ENCODE measurements at regions not wholly inside any gene's neighbourhood (a gene's known extent, or its start where the extent isn't known, plus 50 kb on each side); places are given as distances from the start of the nearest gene placed in this dataset.

- no peak overlapping the region for H3K27ac ChIP-seq (ENCODE audit: low read depth, low read length)
- H3K14ac ChIP-seq (ENCODE audit: low read length) = no peak overlapping the region
- H3K4me1 ChIP-seq (ENCODE audit: control insufficient read depth in 1 of 2, insufficient read depth in 2 of 2, low read length in 2 of 2) = peaks cover 0 to 2% of the 10 kb centered on the region in 2 experiments
- DNase-seq = no peak
- peaks cover 2% of the 10 kb centered on the region for H3K9me3 ChIP-seq (ENCODE audit: insufficient read depth, low read depth, low read length)
- no peak overlapping the region for H2AFZ ChIP-seq (ENCODE audit: insufficient read depth, low read length, poor library complexity)
- H4K12ac ChIP-seq (ENCODE audit: low read depth, low read length) = no peak overlapping the region
- H3K4me3 ChIP-seq (ENCODE audit: low read depth, low read length) = no peak overlapping the region
- no peaks in the 10 kb centered on the region for H3K79me2 ChIP-seq (ENCODE audit: control insufficient read depth, insufficient read depth, low read length, poor library complexity)
- no peaks in the 10 kb centered on the region for H3K27me3 ChIP-seq (ENCODE audit: insufficient read depth, low read length)
- no peaks in the 10 kb centered on the region for H3K79me1 ChIP-seq (ENCODE audit: low read length)
- no CpG with 5 or more reads among the region's 1 CpG for WGBS (ENCODE audit: extremely low coverage, insufficient coverage, insufficient read length)
- no peak overlapping the region for H3K9ac ChIP-seq (ENCODE audit: low read length)
- H3K36me3 ChIP-seq (ENCODE audit: control insufficient read depth in 1 of 2, insufficient read depth in 2 of 2, low read length in 2 of 2) = no peaks in the 10 kb centered on the region
- no peak overlapping the region for H2BK5ac ChIP-seq (ENCODE audit: low read depth, low read length, poor library complexity)
- no peak overlapping the region for H3K4me2 ChIP-seq (ENCODE audit: low read length)
- no peak overlapping the region for H3K4ac ChIP-seq (ENCODE audit: low read depth, low read length)
- H2AK5ac ChIP-seq (ENCODE audit: low read length) = no peak overlapping the region
- H4K8ac ChIP-seq (ENCODE audit: low read depth, low read length) = no peak overlapping the region
- H2BK120ac ChIP-seq (ENCODE audit: insufficient read depth, low read length, poor library complexity) = no peak overlapping the region
- no peak overlapping the region for H2BK12ac ChIP-seq (ENCODE audit: low read length)
- no peak overlapping the region for H4K91ac ChIP-seq (ENCODE audit: low read depth, low read length)
- H3K23ac ChIP-seq (ENCODE audit: low read length) = no peak overlapping the region
- no peak overlapping the region for H3K18ac ChIP-seq (ENCODE audit: low read length)
Measured at GRCh38 chr12:115648463-115648862, 629.0 kb downstream of the MED13L start.

GRCh38 chr12:115646210-115646609, 631.3 kb downstream of the MED13L start:
- DNase-seq = no peak
- no CpG with 5 or more reads among the region's 2 CpGs for WGBS (ENCODE audit: extremely low coverage, insufficient coverage, insufficient read length)

GRCh38 chr12:115640929-115641328, 636.6 kb downstream of the MED13L start:
- Histone ChIP-seq H2BK12ac (ENCODE audit: low read length) (no peak overlapping the region), H3K9me3 (ENCODE audit: insufficient read depth, low read depth, low read length) (no peaks in the 10 kb centered on the region), H3K4me1 (ENCODE audit: control insufficient read depth in 1 of 2, insufficient read depth in 2 of 2, low read length in 2 of 2) (peaks cover 8 to 11% of the 10 kb centered on the region in 2 experiments), H2BK5ac (ENCODE audit: low read depth, low read length, poor library complexity) (no peak overlapping the region), H2BK120ac (ENCODE audit: insufficient read depth, low read length, poor library complexity) (no peak overlapping the region), H2AK5ac (ENCODE audit: low read length) (no peak overlapping the region), H2AFZ (ENCODE audit: insufficient read depth, low read length, poor library complexity) (no peak overlapping the region), H3K36me3 (ENCODE audit: control insufficient read depth in 1 of 2, insufficient read depth in 2 of 2, low read length in 2 of 2) (no peaks in the 10 kb centered on the region), H3K18ac (ENCODE audit: low read length) (no peak overlapping the region), H4K12ac (ENCODE audit: low read depth, low read length) (no peak overlapping the region), H3K79me2 (ENCODE audit: control insufficient read depth, insufficient read depth, low read length, poor library complexity) (no peaks in the 10 kb centered on the region), H4K91ac (ENCODE audit: low read depth, low read length) (no peak overlapping the region), H3K79me1 (ENCODE audit: low read length) (no peaks in the 10 kb centered on the region), H4K8ac (ENCODE audit: low read depth, low read length) (no peak overlapping the region), H3K9ac (ENCODE audit: low read length) (no peak overlapping the region), H3K4me3 (ENCODE audit: low read depth, low read length) (no peak overlapping the region), H3K4ac (ENCODE audit: low read depth, low read length) (no peak overlapping the region), H3K14ac (ENCODE audit: low read length) (no peak overlapping the region), H3K27ac (ENCODE audit: low read depth, low read length) (no peak overlapping the region), H3K4me2 (ENCODE audit: low read length) (no peak overlapping the region), H3K23ac (ENCODE audit: low read length) (no peak overlapping the region), H3K27me3 (ENCODE audit: insufficient read depth, low read length) (no peaks in the 10 kb centered on the region)
- WGBS (ENCODE audit: extremely low coverage, insufficient coverage, insufficient read length) = no CpG with 5 or more reads among the region's 2 CpGs
- no peak for DNase-seq

More at GRCh38 chr12:115646210-115646609, 631.3 kb downstream of the MED13L start:
- Histone ChIP-seq H3K79me1 (ENCODE audit: low read length) (no peaks in the 10 kb centered on the region), H2AFZ (ENCODE audit: insufficient read depth, low read length, poor library complexity) (no peak overlapping the region), H2BK120ac (ENCODE audit: insufficient read depth, low read length, poor library complexity) (no peak overlapping the region), H4K12ac (ENCODE audit: low read depth, low read length) (no peak overlapping the region), H3K14ac (ENCODE audit: low read length) (no peak overlapping the region), H3K9ac (ENCODE audit: low read length) (no peak overlapping the region), H3K27ac (ENCODE audit: low read depth, low read length) (no peak overlapping the region), H3K4ac (ENCODE audit: low read depth, low read length) (no peak overlapping the region), H2BK12ac (ENCODE audit: low read length) (no peak overlapping the region), H4K8ac (ENCODE audit: low read depth, low read length) (no peak overlapping the region), H3K36me3 (ENCODE audit: control insufficient read depth in 1 of 2, insufficient read depth in 2 of 2, low read length in 2 of 2) (no peaks in the 10 kb centered on the region), H2BK5ac (ENCODE audit: low read depth, low read length, poor library complexity) (no peak overlapping the region), H3K23ac (ENCODE audit: low read length) (no peak overlapping the region), H3K4me1 (ENCODE audit: control insufficient read depth in 1 of 2, insufficient read depth in 2 of 2, low read length in 2 of 2) (peaks cover 0 to 2% of the 10 kb centered on the region in 2 experiments), H4K91ac (ENCODE audit: low read depth, low read length) (no peak overlapping the region), H2AK5ac (ENCODE audit: low read length) (no peak overlapping the region), H3K27me3 (ENCODE audit: insufficient read depth, low read length) (no peaks in the 10 kb centered on the region), H3K9me3 (ENCODE audit: insufficient read depth, low read depth, low read length) (no peaks in the 10 kb centered on the region), H3K4me2 (ENCODE audit: low read length) (no peak overlapping the region), H3K18ac (ENCODE audit: low read length) (no peak overlapping the region), H3K4me3 (ENCODE audit: low read depth, low read length) (no peak overlapping the region), H3K79me2 (ENCODE audit: control insufficient read depth, insufficient read depth, low read length, poor library complexity) (no peaks in the 10 kb centered on the region)

GRCh38 chr12:115639648-115640012, 637.9 kb downstream of the MED13L start:
- Histone ChIP-seq H3K4ac (ENCODE audit: low read depth, low read length) (no peak overlapping the region), H3K79me2 (ENCODE audit: control insufficient read depth, insufficient read depth, low read length, poor library complexity) (no peaks in the 10 kb centered on the region), H3K27ac (ENCODE audit: low read depth, low read length) (no peak overlapping the region), H3K14ac (ENCODE audit: low read length) (no peak overlapping the region), H3K4me2 (ENCODE audit: low read length) (no peak overlapping the region), H2BK120ac (ENCODE audit: insufficient read depth, low read length, poor library complexity) (no peak overlapping the region), H3K9ac (ENCODE audit: low read length) (no peak overlapping the region), H3K4me1 (ENCODE audit: control insufficient read depth in 1 of 2, insufficient read depth in 2 of 2, low read length in 2 of 2) (peaks cover 8 to 12% of the 10 kb centered on the region in 2 experiments), H4K91ac (ENCODE audit: low read depth, low read length) (no peak overlapping the region), H3K4me3 (ENCODE audit: low read depth, low read length) (no peak overlapping the region), H3K18ac (ENCODE audit: low read length) (no peak overlapping the region), H3K23ac (ENCODE audit: low read length) (no peak overlapping the region), H2AFZ (ENCODE audit: insufficient read depth, low read length, poor library complexity) (no peak overlapping the region), H2BK5ac (ENCODE audit: low read depth, low read length, poor library complexity) (no peak overlapping the region), H2AK5ac (ENCODE audit: low read length) (no peak overlapping the region), H4K12ac (ENCODE audit: low read depth, low read length) (no peak overlapping the region), H3K9me3 (ENCODE audit: insufficient read depth, low read depth, low read length) (no peaks in the 10 kb centered on the region), H3K79me1 (ENCODE audit: low read length) (no peaks in the 10 kb centered on the region), H4K8ac (ENCODE audit: low read depth, low read length) (no peak overlapping the region), H2BK12ac (ENCODE audit: low read length) (no peak overlapping the region), H3K27me3 (ENCODE audit: insufficient read depth, low read length) (no peaks in the 10 kb centered on the region), H3K36me3 (ENCODE audit: control insufficient read depth in 1 of 2, insufficient read depth in 2 of 2, low read length in 2 of 2) (no peaks in the 10 kb centered on the region)
- DNase-seq = no peak
- WGBS (ENCODE audit: extremely low coverage, insufficient coverage, insufficient read length) = no CpG with 5 or more reads among the region's 5 CpGs

Measured in trophoblast cell (in vitro differentiated cells and primary cell).